HEK293 (cell line): ENCODE measurements at regions not wholly inside any gene's neighbourhood (a gene's known extent, or its start where the extent isn't known, plus 50 kb on each side); places are given as distances from the start of the nearest gene placed in this dataset.
A peak's percentile ranks its signal among the peaks of the same experiment; 100 is the strongest.

ENCODE experiments used
- CTCF ChIA-PET: fragments of 350-600 bp; formaldehyde crosslinking; extraction: SDS; loops from one replicate; lab custom pipeline; 2021; ENCODE audit warnings: antibody characterized with exemption; lab: Yijun Ruan, JAX
- POLR2A ChIA-PET: fragments of 300-600 bp; formaldehyde crosslinking; extraction: SDS; loops from one replicate; lab custom pipeline; 2020; ENCODE audit warnings: antibody characterized with exemption, inconsistent platforms; lab: Yijun Ruan, JAX
- H3K27ac ChIP-seq: fragments of 200-500 bp; sonication (Bioruptor generic); 2 replicates; pipeline ENCODE4 v1.5.1; 2014; ENCODE audit warnings: low read depth, low read length, control low read depth, inconsistent platforms; ENCODE audit errors: extremely low read depth
- H3K36me3 ChIP-seq, 2 experiments: fragments of 200-500 bp in 1 of 2; sonication (Bioruptor generic) in 1 of 2; 1 replicate in 1 of 2; 2 replicates in 1 of 2; pipeline ENCODE4 v1.5.1; 2014 to 2017; ENCODE audit warnings: inconsistent platforms in 2 of 2, low read length in 2 of 2; ENCODE audit not compliant: control insufficient read depth in 2 of 2, insufficient read depth in 1 of 2
- H3K4me1 ChIP-seq: fragments of 200-500 bp; sonication (Bioruptor generic); 2 replicates; pipeline ENCODE4 v1.5.1; 2014; ENCODE audit warnings: mild to moderate bottlenecking, low read length, inconsistent platforms; ENCODE audit not compliant: control insufficient read depth, insufficient read depth
- H3K4me3 ChIP-seq: 2 replicates; pipeline ENCODE4 v1.5.1; 2011; ENCODE audit warnings: low read depth, mild to moderate bottlenecking, control low read depth, low read length, moderate library complexity
- H3K9me3 ChIP-seq: fragments of 200-500 bp; sonication (Bioruptor generic); 2 replicates; pipeline ENCODE4 v1.5.1; 2014; ENCODE audit warnings: low read depth, low read length, inconsistent platforms; ENCODE audit not compliant: control insufficient read depth, insufficient read depth
- MYNN ChIP-seq: fragments of 450-650 bp; formaldehyde crosslinking; IDR thresholded peaks from 2 replicates; pipeline ENCODE4 v1.5.1; 2016; ENCODE audit warnings: missing biosample characterization, missing genetic modification characterization, borderline replicate concordance
- SALL2 ChIP-seq: fragments of 450-650 bp; formaldehyde crosslinking; IDR thresholded peaks from 2 replicates; pipeline ENCODE4 v1.5.0; 2017; ENCODE audit warnings: missing biosample characterization, mild to moderate bottlenecking, missing genetic modification characterization, borderline replicate concordance
- ZNF2 ChIP-seq: fragments of 450-650 bp; formaldehyde crosslinking; IDR thresholded peaks from 2 replicates; pipeline ENCODE4 v1.5.1; 2016; ENCODE audit warnings: missing biosample characterization, missing genetic modification characterization
- ZNF561 ChIP-seq: fragments of 450-650 bp; IDR thresholded peaks from 2 replicates; pipeline ENCODE4 v1.5.1; 2018; ENCODE audit warnings: missing biosample characterization, missing genetic modification characterization, borderline replicate concordance
- ZXDB ChIP-seq: fragments of 450-650 bp; formaldehyde crosslinking; IDR thresholded peaks from 2 replicates; pipeline ENCODE4 v1.5.1; 2016; ENCODE audit warnings: missing biosample characterization, missing genetic modification characterization
- TF ChIP-seq, protein P1 (sequence below): fragments of 450-650 bp; formaldehyde crosslinking; IDR thresholded peaks from 2 replicates; pipeline ENCODE4 v1.5.1; 2017; ENCODE audit warnings: missing biosample characterization, mild to moderate bottlenecking, missing genetic modification characterization, moderate library complexity
- TF ChIP-seq, protein P2 (sequence below): fragments of 450-650 bp; formaldehyde crosslinking; IDR thresholded peaks from 2 replicates; pipeline ENCODE4 v1.5.1; 2016; ENCODE audit warnings: missing biosample characterization, missing genetic modification characterization
- TF ChIP-seq, protein P3 (sequence below): fragments of 450-650 bp; formaldehyde crosslinking; IDR thresholded peaks from 2 replicates; pipeline ENCODE4 v1.5.1; 2017; ENCODE audit warnings: missing biosample characterization, missing genetic modification characterization
- TF ChIP-seq, protein P4 (sequence below): fragments of 450-650 bp; formaldehyde crosslinking; IDR thresholded peaks from 2 replicates; pipeline ENCODE4 v1.5.1; 2016; ENCODE audit warnings: missing biosample characterization, missing genetic modification characterization
- TF ChIP-seq, protein P5 (sequence below): fragments of 450-650 bp; formaldehyde crosslinking; IDR thresholded peaks from 2 replicates; pipeline ENCODE4 v1.5.1; 2016; ENCODE audit warnings: missing biosample characterization, missing genetic modification characterization

DNA sequence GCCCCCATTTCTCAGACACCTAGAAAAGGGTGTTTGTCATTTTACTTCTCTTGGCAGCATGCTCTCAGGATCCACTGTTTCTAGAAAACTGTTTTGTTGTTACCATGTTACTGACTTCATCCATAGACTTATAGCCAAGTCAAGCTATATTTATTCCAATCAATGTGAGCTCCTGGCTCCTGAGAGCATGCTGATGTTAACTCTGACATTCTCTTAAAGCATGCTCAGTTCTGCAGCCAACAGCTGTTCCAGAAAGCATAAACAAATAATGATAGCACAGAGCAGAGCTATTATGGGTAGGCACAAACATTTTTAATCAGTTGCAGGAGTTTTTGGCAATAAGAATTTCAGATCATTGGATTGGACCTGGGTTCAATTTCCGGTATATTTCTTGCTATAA, 92.4 kb upstream of the CEP85L start (continued):
- TF ChIP-seq SALL2 (tag by site-specific recombination) (no peak), ZXDB (no peak)
- TF ChIP-seq, all 188 proteins: peak for 0

DNA sequence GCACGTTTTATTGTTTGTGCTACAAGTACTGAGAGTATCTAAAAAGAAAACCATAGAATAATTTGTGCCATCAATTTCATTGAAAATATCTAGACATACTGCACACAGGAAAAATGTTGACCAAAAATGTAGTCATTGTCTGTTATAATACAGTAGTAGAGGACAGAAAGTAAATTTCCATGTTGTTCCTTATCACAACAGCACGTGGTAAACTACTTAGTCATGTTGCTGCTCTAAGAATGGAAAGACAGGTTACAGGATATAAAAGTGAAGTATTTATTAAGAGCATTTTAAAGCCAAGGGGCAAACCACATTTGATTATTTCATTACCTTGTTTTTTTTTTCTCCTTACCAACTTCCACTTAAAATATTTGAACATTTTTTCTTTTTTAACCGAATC, 89.0 kb upstream of the CEP85L start:
- CTCF ChIA-PET, result interaction anchor here (0.7 kb wide), 1 partner anchor 25 kb away, joined by 3 read pairs; no protein-coding TSS in a partner anchor
- H3K36me3 ChIP-seq, result no peaks in the 10 kb centered on the region
- POLR2A ChIA-PET, result no interaction called here
- no peak overlapping the region for H3K4me3 ChIP-seq
- H3K27ac ChIP-seq, result no peak overlapping the region
- peaks cover 4% of the 10 kb centered on the region; the same call in 1 of the 2 replicates for H3K4me1 ChIP-seq
- TF ChIP-seq, protein P1, sequence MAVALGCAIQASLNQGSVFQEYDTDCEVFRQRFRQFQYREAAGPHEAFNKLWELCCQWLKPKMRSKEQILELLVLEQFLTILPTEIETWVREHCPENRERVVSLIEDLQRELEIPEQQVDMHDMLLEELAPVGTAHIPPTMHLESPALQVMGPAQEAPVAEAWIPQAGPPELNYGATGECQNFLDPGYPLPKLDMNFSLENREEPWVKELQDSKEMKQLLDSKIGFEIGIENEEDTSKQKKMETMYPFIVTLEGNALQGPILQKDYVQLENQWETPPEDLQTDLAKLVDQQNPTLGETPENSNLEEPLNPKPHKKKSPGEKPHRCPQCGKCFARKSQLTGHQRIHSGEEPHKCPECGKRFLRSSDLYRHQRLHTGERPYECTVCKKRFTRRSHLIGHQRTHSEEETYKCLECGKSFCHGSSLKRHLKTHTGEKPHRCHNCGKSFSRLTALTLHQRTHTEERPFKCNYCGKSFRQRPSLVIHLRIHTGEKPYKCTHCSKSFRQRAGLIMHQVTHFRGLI, result no peak
- TF ChIP-seq, protein P2, sequence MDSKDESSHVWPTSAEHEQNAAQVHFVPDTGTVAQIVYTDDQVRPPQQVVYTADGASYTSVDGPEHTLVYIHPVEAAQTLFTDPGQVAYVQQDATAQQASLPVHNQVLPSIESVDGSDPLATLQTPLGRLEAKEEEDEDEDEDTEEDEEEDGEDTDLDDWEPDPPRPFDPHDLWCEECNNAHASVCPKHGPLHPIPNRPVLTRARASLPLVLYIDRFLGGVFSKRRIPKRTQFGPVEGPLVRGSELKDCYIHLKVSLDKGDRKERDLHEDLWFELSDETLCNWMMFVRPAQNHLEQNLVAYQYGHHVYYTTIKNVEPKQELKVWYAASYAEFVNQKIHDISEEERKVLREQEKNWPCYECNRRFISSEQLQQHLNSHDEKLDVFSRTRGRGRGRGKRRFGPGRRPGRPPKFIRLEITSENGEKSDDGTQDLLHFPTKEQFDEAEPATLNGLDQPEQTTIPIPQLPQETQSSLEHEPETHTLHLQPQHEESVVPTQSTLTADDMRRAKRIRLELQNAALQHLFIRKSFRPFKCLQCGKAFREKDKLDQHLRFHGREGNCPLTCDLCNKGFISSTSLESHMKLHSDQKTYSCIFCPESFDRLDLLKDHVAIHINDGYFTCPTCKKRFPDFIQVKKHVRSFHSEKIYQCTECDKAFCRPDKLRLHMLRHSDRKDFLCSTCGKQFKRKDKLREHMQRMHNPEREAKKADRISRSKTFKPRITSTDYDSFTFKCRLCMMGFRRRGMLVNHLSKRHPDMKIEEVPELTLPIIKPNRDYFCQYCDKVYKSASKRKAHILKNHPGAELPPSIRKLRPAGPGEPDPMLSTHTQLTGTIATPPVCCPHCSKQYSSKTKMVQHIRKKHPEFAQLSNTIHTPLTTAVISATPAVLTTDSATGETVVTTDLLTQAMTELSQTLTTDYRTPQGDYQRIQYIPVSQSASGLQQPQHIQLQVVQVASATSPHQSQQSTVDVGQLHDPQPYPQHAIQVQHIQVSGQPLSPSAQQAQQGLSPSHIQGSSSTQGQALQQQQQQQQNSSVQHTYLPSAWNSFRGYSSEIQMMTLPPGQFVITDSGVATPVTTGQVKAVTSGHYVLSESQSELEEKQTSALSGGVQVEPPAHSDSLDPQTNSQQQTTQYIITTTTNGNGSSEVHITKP (tag by site-specific recombination), result peak; percentile 68; the same call in 1 of the 2 replicates
- no peak for TF ChIP-seq ZNF2
- H3K9me3 ChIP-seq, result no peaks in the 10 kb centered on the region

DNA sequence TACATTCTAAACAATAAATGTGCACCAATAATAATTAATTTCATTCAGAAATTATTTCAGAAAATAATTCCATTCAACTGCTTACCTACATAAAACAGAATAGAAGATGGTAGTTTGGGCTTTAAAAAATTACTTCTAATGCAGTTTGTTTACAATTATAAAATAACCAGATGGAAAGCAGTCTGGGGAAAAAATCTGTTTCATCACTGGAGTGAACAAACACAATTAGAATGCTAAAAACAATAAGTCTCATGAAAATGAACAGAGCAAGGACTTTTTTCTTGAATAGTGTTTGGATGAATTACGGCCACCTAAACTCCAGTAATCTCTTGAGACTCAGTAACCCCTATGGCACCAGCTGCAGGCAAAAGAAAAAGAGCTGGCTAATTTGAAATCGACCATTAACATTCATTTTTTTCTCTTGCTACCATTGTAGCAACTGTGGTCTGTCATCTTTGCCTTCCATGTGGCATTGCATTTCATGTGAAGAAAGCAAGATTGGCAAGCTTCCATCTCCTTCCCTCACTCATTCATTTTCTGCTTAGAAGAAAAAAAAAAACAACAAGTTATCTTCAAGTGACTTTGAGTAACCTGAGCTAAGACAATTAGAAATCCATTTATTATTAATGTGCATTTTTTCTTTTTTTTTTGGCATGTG, 88.4 kb upstream of the CEP85L start:
- no peaks in the 10 kb centered on the region for H3K9me3 ChIP-seq
- TF ChIP-seq, protein P3, sequence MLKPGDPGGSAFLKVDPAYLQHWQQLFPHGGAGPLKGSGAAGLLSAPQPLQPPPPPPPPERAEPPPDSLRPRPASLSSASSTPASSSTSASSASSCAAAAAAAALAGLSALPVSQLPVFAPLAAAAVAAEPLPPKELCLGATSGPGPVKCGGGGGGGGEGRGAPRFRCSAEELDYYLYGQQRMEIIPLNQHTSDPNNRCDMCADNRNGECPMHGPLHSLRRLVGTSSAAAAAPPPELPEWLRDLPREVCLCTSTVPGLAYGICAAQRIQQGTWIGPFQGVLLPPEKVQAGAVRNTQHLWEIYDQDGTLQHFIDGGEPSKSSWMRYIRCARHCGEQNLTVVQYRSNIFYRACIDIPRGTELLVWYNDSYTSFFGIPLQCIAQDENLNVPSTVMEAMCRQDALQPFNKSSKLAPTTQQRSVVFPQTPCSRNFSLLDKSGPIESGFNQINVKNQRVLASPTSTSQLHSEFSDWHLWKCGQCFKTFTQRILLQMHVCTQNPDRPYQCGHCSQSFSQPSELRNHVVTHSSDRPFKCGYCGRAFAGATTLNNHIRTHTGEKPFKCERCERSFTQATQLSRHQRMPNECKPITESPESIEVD (tag by site-specific recombination), result peak; percentile 41
- TF ChIP-seq, protein P4, sequence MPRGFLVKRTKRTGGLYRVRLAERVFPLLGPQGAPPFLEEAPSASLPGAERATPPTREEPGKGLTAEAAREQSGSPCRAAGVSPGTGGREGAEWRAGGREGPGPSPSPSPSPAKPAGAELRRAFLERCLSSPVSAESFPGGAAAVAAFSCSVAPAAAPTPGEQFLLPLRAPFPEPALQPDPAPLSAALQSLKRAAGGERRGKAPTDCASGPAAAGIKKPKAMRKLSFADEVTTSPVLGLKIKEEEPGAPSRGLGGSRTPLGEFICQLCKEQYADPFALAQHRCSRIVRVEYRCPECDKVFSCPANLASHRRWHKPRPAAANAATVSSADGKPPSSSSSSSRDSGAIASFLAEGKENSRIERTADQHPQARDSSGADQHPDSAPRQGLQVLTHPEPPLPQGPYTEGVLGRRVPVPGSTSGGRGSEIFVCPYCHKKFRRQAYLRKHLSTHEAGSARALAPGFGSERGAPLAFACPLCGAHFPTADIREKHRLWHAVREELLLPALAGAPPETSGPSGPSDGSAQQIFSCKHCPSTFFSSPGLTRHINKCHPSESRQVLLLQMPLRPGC, result no peak
- TF ChIP-seq, all 188 proteins: peak for 1
- no peak overlapping the region for H3K4me3 ChIP-seq
- POLR2A ChIA-PET, result no interaction called here
- H3K4me1 ChIP-seq, result peaks cover 4% of the 10 kb centered on the region; the same call in 1 of the 2 replicates
- no peaks in the 10 kb centered on the region for H3K36me3 ChIP-seq
- H3K27ac ChIP-seq, result no peak overlapping the region
- CTCF ChIA-PET, result interaction anchor here (0.7 kb wide), 1 partner anchor 25 kb away, joined by 3 read pairs; no protein-coding TSS in a partner anchor

DNA sequence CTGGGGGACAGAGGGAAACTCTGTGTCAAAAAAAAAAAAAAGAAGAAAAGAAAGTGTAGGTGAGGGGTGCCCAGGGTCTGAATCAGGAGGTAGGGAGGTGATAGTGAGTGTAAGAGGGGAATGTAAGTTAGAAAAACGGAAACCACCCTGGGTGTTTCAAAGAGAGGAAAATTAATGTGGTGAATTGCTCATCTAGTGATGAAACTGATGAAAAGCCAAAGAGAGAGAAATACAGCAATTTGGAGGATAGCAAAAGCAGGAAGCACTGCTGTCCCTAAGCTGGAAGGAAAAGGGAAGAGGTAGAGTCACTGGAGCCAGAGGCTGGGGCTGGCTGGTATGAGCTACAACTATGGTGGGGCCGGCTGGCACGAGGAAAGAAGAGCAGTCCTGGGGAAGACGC, 85.0 kb upstream of the CEP85L start:
- H3K4me1 ChIP-seq, result peaks cover 4% of the 10 kb centered on the region; the same call in 1 of the 2 replicates
- no peak overlapping the region for H3K27ac ChIP-seq
- ChIA-PET POLR2A (no interaction called here), CTCF (interaction anchor here (0.9 kb wide), 1 partner anchor 1284 kb away, joined by 3 read pairs; no protein-coding TSS in a partner anchor)
- H3K4me3 ChIP-seq, result no peak overlapping the region
- no peaks in the 10 kb centered on the region for H3K36me3 ChIP-seq
- TF ChIP-seq ZNF561 (tag by site-specific recombination) (no peak), MYNN (tag by site-specific recombination) (no peak)
- TF ChIP-seq, protein P5, sequence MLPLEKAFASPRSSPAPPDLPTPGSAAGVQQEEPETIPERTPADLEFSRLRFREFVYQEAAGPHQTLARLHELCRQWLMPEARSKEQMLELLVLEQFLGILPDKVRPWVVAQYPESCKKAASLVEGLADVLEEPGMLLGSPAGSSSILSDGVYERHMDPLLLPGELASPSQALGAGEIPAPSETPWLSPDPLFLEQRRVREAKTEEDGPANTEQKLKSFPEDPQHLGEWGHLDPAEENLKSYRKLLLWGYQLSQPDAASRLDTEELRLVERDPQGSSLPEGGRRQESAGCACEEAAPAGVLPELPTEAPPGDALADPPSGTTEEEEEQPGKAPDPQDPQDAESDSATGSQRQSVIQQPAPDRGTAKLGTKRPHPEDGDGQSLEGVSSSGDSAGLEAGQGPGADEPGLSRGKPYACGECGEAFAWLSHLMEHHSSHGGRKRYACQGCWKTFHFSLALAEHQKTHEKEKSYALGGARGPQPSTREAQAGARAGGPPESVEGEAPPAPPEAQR (tag by site-specific recombination), result no peak
- TF ChIP-seq, all 188 proteins: peak for 0
- H3K9me3 ChIP-seq, result no peaks in the 10 kb centered on the region
